ENCODE measurements at regions not wholly inside any gene's neighbourhood (a gene's known extent, or its start where the extent isn't known, plus 50 kb on each side); places are given as distances from the start of the nearest gene placed in this dataset.
"Not testable (repeated sequence)": the region's sequence is repeated elsewhere in the genome, so short reads cannot be mapped to it uniquely, and the experiment has no call there.

- no peak for DNase-seq (ENCODE audit: low read depth)
- no peak overlapping the region for H3K4me3 ChIP-seq (ENCODE audit: control insufficient read depth, low read depth, low read length)
- no peak for TF ChIP-seq CTCF (IDR thresholded peaks at IDR 0.05; ENCODE audit: control insufficient read depth, insufficient read depth, low read depth, low read length, missing control alignments)
Measured at GRCh38 chr7:142451817-142452216, 194.0 kb upstream of the PRSS58 start.

GRCh38 chr7:142451296-142451695 lies 193.4 kb upstream of the PRSS58 start:
- TF ChIP-seq CTCF (IDR thresholded peaks at IDR 0.05; ENCODE audit: control insufficient read depth, insufficient read depth, low read depth, low read length, missing control alignments) = no peak
- H3K4me3 ChIP-seq (ENCODE audit: control insufficient read depth, low read depth, low read length) = no peak overlapping the region
- no peak for DNase-seq (ENCODE audit: low read depth)

GRCh38 chr7:142450695-142451094 lies 192.8 kb upstream of the PRSS58 start:
- TF ChIP-seq CTCF (IDR thresholded peaks at IDR 0.05; ENCODE audit: control insufficient read depth, insufficient read depth, low read depth, low read length, missing control alignments) = no peak
- H3K4me3 ChIP-seq (ENCODE audit: control insufficient read depth, low read depth, low read length) = no peak overlapping the region
- DNase-seq (ENCODE audit: low read depth) = no peak

- H3K4me3 ChIP-seq (ENCODE audit: control insufficient read depth, low read depth, low read length) = no peak overlapping the region
- TF ChIP-seq CTCF (IDR thresholded peaks at IDR 0.05; ENCODE audit: control insufficient read depth, insufficient read depth, low read depth, low read length, missing control alignments) = no peak
- DNase-seq (ENCODE audit: low read depth) = no peak
Measured at GRCh38 chr7:142450206-142450605, 192.3 kb upstream of the PRSS58 start.

GRCh38 chr7:142448857-142449256 lies 191.0 kb upstream of the PRSS58 start:
- not testable (repeated sequence) for H3K4me3 ChIP-seq (ENCODE audit: control insufficient read depth, low read depth, low read length); DNase-seq (ENCODE audit: low read depth)

GRCh38 chr7:142447762-142448161 lies 189.9 kb upstream of the PRSS58 start:
- TF ChIP-seq CTCF (IDR thresholded peaks at IDR 0.05; ENCODE audit: control insufficient read depth, insufficient read depth, low read depth, low read length, missing control alignments) = no peak
- DNase-seq (ENCODE audit: low read depth) = no peak

GRCh38 chr7:142445019-142445686 lies 187.3 kb upstream of the PRSS58 start:
- TF ChIP-seq CTCF (IDR thresholded peaks at IDR 0.05; ENCODE audit: control insufficient read depth, insufficient read depth, low read depth, low read length, missing control alignments) = peak; percentile 24
- H3K4me3 ChIP-seq (ENCODE audit: control insufficient read depth, low read depth, low read length) = no peak overlapping the region
- no peak for DNase-seq (ENCODE audit: low read depth)

More at GRCh38 chr7:142447762-142448161, 189.9 kb upstream of the PRSS58 start:
- no peak overlapping the region for H3K4me3 ChIP-seq (ENCODE audit: control insufficient read depth, low read depth, low read length)
